ENCODE measurements at regions not wholly inside any gene's neighbourhood (a gene's known extent, or its start where the extent isn't known, plus 50 kb on each side); places are given as distances from the start of the nearest gene placed in this dataset.

GRCh38 chr6:113560908-113561307 is 296.2 kb upstream of the MARCKS start:
- H3K4me3 ChIP-seq (replicated peaks in 1 of 2; ENCODE audit: low read depth in 1 of 2, low read length in 2 of 2), result 0 out of 4 replicates have a peak overlapping the region, but pooled peaks of 1 of the 2 experiments have one; percentile 7
- ATAC-seq (peak; percentile 71), DNase-seq (ENCODE audit: low read depth, low spot score) (peak; percentile 32)
- H3K36me3 ChIP-seq (ENCODE audit: control insufficient read depth in 1 of 2, insufficient read depth in 2 of 2, low read length in 2 of 2), result no peaks in the 10 kb centered on the region
- no peak overlapping the region for H3K9ac ChIP-seq (ENCODE audit: low read length)
- BruUV-seq (replicated peaks), result no TSS peak
- H3K9me2 ChIP-seq (ENCODE audit: insufficient read depth), result no peaks in the 10 kb centered on the region
- no peaks in the 10 kb centered on the region for H3K9me3 ChIP-seq (ENCODE audit: control insufficient read depth in 1 of 2, insufficient read depth in 1 of 2, low read depth in 1 of 2, low read length in 2 of 2)
- no peaks in the 10 kb centered on the region for H4K20me1 ChIP-seq (ENCODE audit: insufficient read depth)
- H3K27ac ChIP-seq (ENCODE audit: low read depth, low read length), result no peak overlapping the region
- RAD21 ChIA-PET (ENCODE audit: low non-redundant PET in 1 of 2, low total read pairs in 2 of 2, uncharacterized antibody in 2 of 2, unreplicated experiment in 2 of 2), result no interaction called here
- POLR2A ChIA-PET, result no interaction called here
- intact Hi-C loops (cut with micrococcal nuclease), result no loop called here
- H3K4me2 ChIP-seq (ENCODE audit: low read length), result peak overlapping the region; percentile 54
- no peaks in the 10 kb centered on the region for H3K27me3 ChIP-seq (ENCODE audit: insufficient read depth, low read length)
- peak overlapping the region; percentile 80 for H2AFZ ChIP-seq (ENCODE audit: low read depth, low read length, poor library complexity, severe bottlenecking)
- 0 out of 2 replicates have a peak, but pooled peaks have one; percentile 15 for TF ChIP-seq JUND (IDR thresholded peaks at IDR 0.05)
- TF ChIP-seq FOSL1 (IDR thresholded peaks at IDR 0.05; ENCODE audit: low read depth), result peak; percentile 43; the same call in 1 of the 2 replicates
- TF ChIP-seq ELF1 (IDR thresholded peaks at IDR 0.05; ENCODE audit: borderline replicate concordance, low read depth), result no peak
- CTCF ChIA-PET, result no interaction called here
- H3K79me2 ChIP-seq (ENCODE audit: insufficient read depth, low read length), result no peaks in the 10 kb centered on the region
- peaks cover 9 to 31% of the 10 kb centered on the region in 2 experiments for H3K4me1 ChIP-seq (ENCODE audit: control insufficient read depth in 1 of 2, insufficient read depth in 2 of 2, low read length in 2 of 2)

DNA sequence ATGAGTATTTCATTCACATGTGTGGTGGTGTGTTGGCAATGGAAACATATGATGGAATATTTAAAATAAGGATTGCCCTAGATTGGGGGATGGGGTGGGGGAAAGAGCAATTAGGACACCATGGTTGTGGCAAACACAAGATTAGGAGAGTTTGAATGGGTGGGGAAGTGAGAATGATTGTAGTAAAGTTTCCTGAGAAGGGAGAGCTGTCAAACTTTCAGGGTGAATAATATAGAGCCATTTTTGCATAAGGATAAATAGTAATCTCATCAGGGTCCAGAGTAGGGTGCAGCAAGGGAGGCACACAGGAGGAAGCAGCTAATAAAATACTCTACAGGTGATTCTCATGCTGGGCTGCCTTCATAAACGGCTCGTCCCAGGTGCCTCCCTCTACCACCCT is 294.9 kb upstream of the MARCKS start:
- TF ChIP-seq FOSL1 (IDR thresholded peaks at IDR 0.05; ENCODE audit: low read depth) (no peak), EZH2phosphoT487 (IDR thresholded peaks at IDR 0.05; ENCODE audit: borderline replicate concordance) (no peak), ZFX (IDR thresholded peaks at IDR 0.05) (no peak), POLR2A (IDR thresholded peaks at IDR 0.05; ENCODE audit: borderline replicate concordance, extremely low read depth, insufficient read depth, insufficient read length) (no peak), ELF1 (IDR thresholded peaks at IDR 0.05; ENCODE audit: borderline replicate concordance, low read depth) (no peak), POLR2AphosphoS5 (IDR thresholded peaks at IDR 0.05; ENCODE audit: low read depth, low read length) (no peak), MAX (IDR thresholded peaks at IDR 0.05) (no peak), SP1 (IDR thresholded peaks at IDR 0.05; ENCODE audit: low read depth) (no peak), JUND (IDR thresholded peaks at IDR 0.05) (no peak), ZNF274 (IDR thresholded peaks at IDR 0.05; ENCODE audit: low read depth, low read length) (no peak), SIN3A (IDR thresholded peaks at IDR 0.05; ENCODE audit: low read depth) (no peak), TCF7L2 (IDR thresholded peaks at IDR 0.05; ENCODE audit: borderline replicate concordance, extremely low read depth, insufficient read depth, insufficient read length) (no peak), RAD21 (IDR thresholded peaks at IDR 0.05; ENCODE audit: low read depth) (no peak)
- TF ChIP-seq, protein P1, sequence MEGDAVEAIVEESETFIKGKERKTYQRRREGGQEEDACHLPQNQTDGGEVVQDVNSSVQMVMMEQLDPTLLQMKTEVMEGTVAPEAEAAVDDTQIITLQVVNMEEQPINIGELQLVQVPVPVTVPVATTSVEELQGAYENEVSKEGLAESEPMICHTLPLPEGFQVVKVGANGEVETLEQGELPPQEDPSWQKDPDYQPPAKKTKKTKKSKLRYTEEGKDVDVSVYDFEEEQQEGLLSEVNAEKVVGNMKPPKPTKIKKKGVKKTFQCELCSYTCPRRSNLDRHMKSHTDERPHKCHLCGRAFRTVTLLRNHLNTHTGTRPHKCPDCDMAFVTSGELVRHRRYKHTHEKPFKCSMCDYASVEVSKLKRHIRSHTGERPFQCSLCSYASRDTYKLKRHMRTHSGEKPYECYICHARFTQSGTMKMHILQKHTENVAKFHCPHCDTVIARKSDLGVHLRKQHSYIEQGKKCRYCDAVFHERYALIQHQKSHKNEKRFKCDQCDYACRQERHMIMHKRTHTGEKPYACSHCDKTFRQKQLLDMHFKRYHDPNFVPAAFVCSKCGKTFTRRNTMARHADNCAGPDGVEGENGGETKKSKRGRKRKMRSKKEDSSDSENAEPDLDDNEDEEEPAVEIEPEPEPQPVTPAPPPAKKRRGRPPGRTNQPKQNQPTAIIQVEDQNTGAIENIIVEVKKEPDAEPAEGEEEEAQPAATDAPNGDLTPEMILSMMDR (IDR thresholded peaks at IDR 0.05 in 2 of 3, conservative IDR thresholded peaks at IDR 0.05 in 1 of 3; ENCODE audit: borderline replicate concordance in 1 of 3, insufficient read depth in 1 of 3, low read depth in 2 of 3, low read length in 2 of 3), result no peak
- TF ChIP-seq, protein P2, sequence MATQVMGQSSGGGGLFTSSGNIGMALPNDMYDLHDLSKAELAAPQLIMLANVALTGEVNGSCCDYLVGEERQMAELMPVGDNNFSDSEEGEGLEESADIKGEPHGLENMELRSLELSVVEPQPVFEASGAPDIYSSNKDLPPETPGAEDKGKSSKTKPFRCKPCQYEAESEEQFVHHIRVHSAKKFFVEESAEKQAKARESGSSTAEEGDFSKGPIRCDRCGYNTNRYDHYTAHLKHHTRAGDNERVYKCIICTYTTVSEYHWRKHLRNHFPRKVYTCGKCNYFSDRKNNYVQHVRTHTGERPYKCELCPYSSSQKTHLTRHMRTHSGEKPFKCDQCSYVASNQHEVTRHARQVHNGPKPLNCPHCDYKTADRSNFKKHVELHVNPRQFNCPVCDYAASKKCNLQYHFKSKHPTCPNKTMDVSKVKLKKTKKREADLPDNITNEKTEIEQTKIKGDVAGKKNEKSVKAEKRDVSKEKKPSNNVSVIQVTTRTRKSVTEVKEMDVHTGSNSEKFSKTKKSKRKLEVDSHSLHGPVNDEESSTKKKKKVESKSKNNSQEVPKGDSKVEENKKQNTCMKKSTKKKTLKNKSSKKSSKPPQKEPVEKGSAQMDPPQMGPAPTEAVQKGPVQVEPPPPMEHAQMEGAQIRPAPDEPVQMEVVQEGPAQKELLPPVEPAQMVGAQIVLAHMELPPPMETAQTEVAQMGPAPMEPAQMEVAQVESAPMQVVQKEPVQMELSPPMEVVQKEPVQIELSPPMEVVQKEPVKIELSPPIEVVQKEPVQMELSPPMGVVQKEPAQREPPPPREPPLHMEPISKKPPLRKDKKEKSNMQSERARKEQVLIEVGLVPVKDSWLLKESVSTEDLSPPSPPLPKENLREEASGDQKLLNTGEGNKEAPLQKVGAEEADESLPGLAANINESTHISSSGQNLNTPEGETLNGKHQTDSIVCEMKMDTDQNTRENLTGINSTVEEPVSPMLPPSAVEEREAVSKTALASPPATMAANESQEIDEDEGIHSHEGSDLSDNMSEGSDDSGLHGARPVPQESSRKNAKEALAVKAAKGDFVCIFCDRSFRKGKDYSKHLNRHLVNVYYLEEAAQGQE (IDR thresholded peaks at IDR 0.05; ENCODE audit: low read depth), result no peak
- Histone ChIP-seq H4K20me1 (ENCODE audit: insufficient read depth) (no peaks in the 10 kb centered on the region), H3K9ac (ENCODE audit: low read length) (no peak overlapping the region), H3K4me3 (replicated peaks in 1 of 2; ENCODE audit: low read depth in 1 of 2, low read length in 2 of 2) (no peak overlapping the region), H3K27me3 (ENCODE audit: insufficient read depth, low read length) (no peaks in the 10 kb centered on the region), H3K27ac (ENCODE audit: low read depth, low read length) (no peak overlapping the region), H2AFZ (ENCODE audit: low read depth, low read length, poor library complexity, severe bottlenecking) (no peak overlapping the region), H3K36me3 (ENCODE audit: control insufficient read depth in 1 of 2, insufficient read depth in 2 of 2, low read length in 2 of 2) (no peaks in the 10 kb centered on the region), H3K79me2 (ENCODE audit: insufficient read depth, low read length) (no peaks in the 10 kb centered on the region), H3K9me3 (ENCODE audit: control insufficient read depth in 1 of 2, insufficient read depth in 1 of 2, low read depth in 1 of 2, low read length in 2 of 2) (no peaks in the 10 kb centered on the region), H3K4me1 (ENCODE audit: control insufficient read depth in 1 of 2, insufficient read depth in 2 of 2, low read length in 2 of 2) (peaks cover 9 to 31% of the 10 kb centered on the region in 2 experiments), H3K4me2 (ENCODE audit: low read length) (no peak overlapping the region), H3K9me2 (ENCODE audit: insufficient read depth) (no peaks in the 10 kb centered on the region)
- POLR2A ChIA-PET, result no interaction called here
- ATAC-seq, result no peak
- CTCF ChIA-PET, result no interaction called here
- RAD21 ChIA-PET (ENCODE audit: low non-redundant PET in 1 of 2, low total read pairs in 2 of 2, uncharacterized antibody in 2 of 2, unreplicated experiment in 2 of 2), result no interaction called here
- intact Hi-C loops (cut with micrococcal nuclease), result no loop called here
- BruUV-seq (replicated peaks), result no TSS peak
- no peak for DNase-seq (ENCODE audit: low read depth, low spot score)
